ENCODE measurements at regions not wholly inside any gene's neighbourhood (a gene's known extent, or its start where the extent isn't known, plus 50 kb on each side); places are given as distances from the start of the nearest gene placed in this dataset.

DNA sequence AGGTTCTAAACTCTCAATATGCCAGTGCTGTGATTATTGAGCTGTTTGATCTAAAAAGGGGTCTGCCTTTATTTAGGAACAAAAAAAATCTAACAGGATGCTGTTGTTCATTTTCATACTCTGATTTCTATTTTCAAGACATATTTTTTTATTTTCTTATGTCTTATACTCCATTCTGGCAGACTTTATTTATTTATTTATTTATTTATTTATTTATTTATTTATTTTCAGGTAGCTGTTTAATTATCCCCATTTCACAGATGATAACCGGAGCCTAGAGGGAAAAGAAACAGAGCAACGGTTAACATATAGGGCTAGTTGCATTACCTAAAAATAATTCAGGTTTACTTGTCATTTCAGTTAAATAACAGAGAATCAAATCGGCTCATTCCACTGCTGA, 174.4 kb downstream of the CENPF start:
- no peak for DNase-seq
- Histone ChIP-seq H3K27ac (ENCODE audit: low read length) (no peak overlapping the region), H2AFZ (ENCODE audit: low read length) (no peak overlapping the region), H3K4me1 (ENCODE audit: insufficient read depth, low read length) (no peaks in the 10 kb centered on the region), H4K20me1 (ENCODE audit: low read length) (no peaks in the 10 kb centered on the region), H3K9ac (ENCODE audit: low read length) (no peak overlapping the region), H3K4me3 (ENCODE audit: low read length) (no peak overlapping the region), H3F3A (ENCODE audit: low read length, unreplicated experiment) (no peaks in the 10 kb centered on the region), H3K79me2 (ENCODE audit: low read length) (no peaks in the 10 kb centered on the region), H3K9me2 (replicated peaks; ENCODE audit: low read length) (no peaks in the 10 kb centered on the region), H3K9me3 (ENCODE audit: low read length) (no peaks in the 10 kb centered on the region), H3K4me2 (ENCODE audit: low read length) (no peak overlapping the region), H3K36me3 (ENCODE audit: low read depth, low read length) (no peaks in the 10 kb centered on the region), H3K27me3 (ENCODE audit: low read length) (no peaks in the 10 kb centered on the region)
- BruUV-seq (replicated peaks), result no TSS peak
- ATAC-seq, result no peak
- ChIA-PET CTCF (no interaction called here), POLR2A (ENCODE audit: unreplicated experiment) (no interaction called here)
- intact Hi-C loops (cut with micrococcal nuclease), result no loop called here
- TF ChIP-seq EZH2 (IDR thresholded peaks at IDR 0.05; ENCODE audit: low read length, unreplicated experiment) (no peak), EZH2phosphoT487 (IDR thresholded peaks at IDR 0.05; ENCODE audit: borderline replicate concordance, low read length) (no peak)
- TF ChIP-seq, protein P1, sequence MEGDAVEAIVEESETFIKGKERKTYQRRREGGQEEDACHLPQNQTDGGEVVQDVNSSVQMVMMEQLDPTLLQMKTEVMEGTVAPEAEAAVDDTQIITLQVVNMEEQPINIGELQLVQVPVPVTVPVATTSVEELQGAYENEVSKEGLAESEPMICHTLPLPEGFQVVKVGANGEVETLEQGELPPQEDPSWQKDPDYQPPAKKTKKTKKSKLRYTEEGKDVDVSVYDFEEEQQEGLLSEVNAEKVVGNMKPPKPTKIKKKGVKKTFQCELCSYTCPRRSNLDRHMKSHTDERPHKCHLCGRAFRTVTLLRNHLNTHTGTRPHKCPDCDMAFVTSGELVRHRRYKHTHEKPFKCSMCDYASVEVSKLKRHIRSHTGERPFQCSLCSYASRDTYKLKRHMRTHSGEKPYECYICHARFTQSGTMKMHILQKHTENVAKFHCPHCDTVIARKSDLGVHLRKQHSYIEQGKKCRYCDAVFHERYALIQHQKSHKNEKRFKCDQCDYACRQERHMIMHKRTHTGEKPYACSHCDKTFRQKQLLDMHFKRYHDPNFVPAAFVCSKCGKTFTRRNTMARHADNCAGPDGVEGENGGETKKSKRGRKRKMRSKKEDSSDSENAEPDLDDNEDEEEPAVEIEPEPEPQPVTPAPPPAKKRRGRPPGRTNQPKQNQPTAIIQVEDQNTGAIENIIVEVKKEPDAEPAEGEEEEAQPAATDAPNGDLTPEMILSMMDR (conservative IDR thresholded peaks at IDR 0.05; ENCODE audit: low read depth, low read length), result no peak

DNA sequence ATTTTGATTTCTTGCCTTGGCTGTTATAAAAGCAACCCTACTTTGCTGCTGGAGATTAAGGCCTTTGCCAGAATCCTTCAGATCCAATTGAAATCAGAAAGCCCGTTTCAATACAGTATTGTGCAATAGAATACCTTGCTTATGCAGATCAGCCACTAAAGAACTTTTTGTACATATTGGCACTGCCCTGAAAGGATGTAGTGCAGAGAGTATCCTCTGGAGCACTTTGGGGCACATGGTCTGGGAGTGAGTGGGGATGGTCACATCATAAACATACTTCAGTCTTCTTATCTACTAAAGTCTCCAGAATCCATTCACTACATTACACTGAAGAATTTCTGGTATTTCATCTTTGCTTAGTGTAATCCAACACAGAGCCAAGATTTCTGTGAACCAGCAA, 189.0 kb downstream of the CENPF start:
- ChIA-PET CTCF (no interaction called here), POLR2A (ENCODE audit: unreplicated experiment) (no interaction called here)
- H3F3A ChIP-seq (ENCODE audit: low read length, unreplicated experiment), result no peaks in the 10 kb centered on the region
- no peaks in the 10 kb centered on the region for H3K9me3 ChIP-seq (ENCODE audit: low read length)
- BruUV-seq (replicated peaks), result no TSS peak
- H4K20me1 ChIP-seq (ENCODE audit: low read length), result no peaks in the 10 kb centered on the region
- no peaks in the 10 kb centered on the region for H3K27me3 ChIP-seq (ENCODE audit: low read length)
- no peak overlapping the region for H3K4me2 ChIP-seq (ENCODE audit: low read length)
- H3K4me3 ChIP-seq (ENCODE audit: low read length), result no peak overlapping the region
- H3K4me1 ChIP-seq (ENCODE audit: insufficient read depth, low read length), result no peaks in the 10 kb centered on the region
- H3K36me3 ChIP-seq (ENCODE audit: low read depth, low read length), result no peaks in the 10 kb centered on the region
- H3K9ac ChIP-seq (ENCODE audit: low read length), result no peak overlapping the region
- DNase-seq (no peak), ATAC-seq (no peak; the same call in 1 of the 2 replicates)
- no peaks in the 10 kb centered on the region for H3K9me2 ChIP-seq (replicated peaks; ENCODE audit: low read length)
- intact Hi-C loops (cut with micrococcal nuclease), result no loop called here
- no peak overlapping the region for H3K27ac ChIP-seq (ENCODE audit: low read length)
- TF ChIP-seq EZH2phosphoT487 (IDR thresholded peaks at IDR 0.05; ENCODE audit: borderline replicate concordance, low read length) (no peak), EZH2 (IDR thresholded peaks at IDR 0.05; ENCODE audit: low read length, unreplicated experiment) (no peak)
- TF ChIP-seq, protein P1 (conservative IDR thresholded peaks at IDR 0.05; ENCODE audit: low read depth, low read length), result no peak
- no peaks in the 10 kb centered on the region for H3K79me2 ChIP-seq (ENCODE audit: low read length)
- H2AFZ ChIP-seq (ENCODE audit: low read length), result no peak overlapping the region

DNA sequence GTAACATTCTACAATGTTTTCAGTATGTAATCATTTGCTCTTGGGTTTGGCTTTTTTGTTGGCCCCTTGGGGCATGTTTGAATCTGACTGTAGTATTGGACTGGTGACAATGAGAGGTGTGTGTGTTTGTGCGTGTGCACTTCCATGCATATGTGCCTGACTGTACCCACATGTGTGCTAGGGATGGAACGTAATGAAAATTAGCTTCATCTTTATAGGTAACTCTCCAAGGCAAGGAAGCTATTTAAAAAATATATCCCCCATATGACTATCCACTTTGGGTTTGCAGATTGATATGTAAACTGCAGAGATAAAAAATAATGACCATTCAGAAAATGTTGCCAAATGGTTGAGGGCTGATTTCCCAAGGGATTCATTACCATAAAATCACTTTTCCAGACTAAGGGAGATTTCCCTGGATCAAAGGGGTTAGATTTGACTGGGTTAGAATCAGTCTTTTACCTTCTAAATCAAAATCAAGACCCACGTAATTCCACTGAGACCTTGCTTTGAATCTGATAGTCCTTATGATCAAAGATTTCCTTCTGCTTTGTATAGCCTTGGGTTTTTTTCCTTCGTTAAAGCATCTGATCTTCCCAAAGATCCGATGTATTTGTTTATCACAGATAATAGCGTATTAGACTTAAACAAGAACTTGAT, 189.7 kb downstream of the CENPF start:
- ATAC-seq (no peak), DNase-seq (no peak)
- Histone ChIP-seq H3K9me3 (ENCODE audit: low read length) (no peaks in the 10 kb centered on the region), H4K20me1 (ENCODE audit: low read length) (no peaks in the 10 kb centered on the region), H3K4me2 (ENCODE audit: low read length) (no peak overlapping the region), H3K36me3 (ENCODE audit: low read depth, low read length) (no peaks in the 10 kb centered on the region), H3K27ac (ENCODE audit: low read length) (no peak overlapping the region), H3F3A (ENCODE audit: low read length, unreplicated experiment) (no peaks in the 10 kb centered on the region), H3K9me2 (replicated peaks; ENCODE audit: low read length) (no peaks in the 10 kb centered on the region), H3K4me3 (ENCODE audit: low read length) (no peak overlapping the region), H3K27me3 (ENCODE audit: low read length) (no peaks in the 10 kb centered on the region), H3K9ac (ENCODE audit: low read length) (no peak overlapping the region), H3K4me1 (ENCODE audit: insufficient read depth, low read length) (no peaks in the 10 kb centered on the region), H2AFZ (ENCODE audit: low read length) (no peak overlapping the region), H3K79me2 (ENCODE audit: low read length) (no peaks in the 10 kb centered on the region)
- TF ChIP-seq EZH2phosphoT487 (IDR thresholded peaks at IDR 0.05; ENCODE audit: borderline replicate concordance, low read length) (no peak), EZH2 (IDR thresholded peaks at IDR 0.05; ENCODE audit: low read length, unreplicated experiment) (no peak)
- TF ChIP-seq, protein P1 (conservative IDR thresholded peaks at IDR 0.05; ENCODE audit: low read depth, low read length), result no peak
- intact Hi-C loops (cut with micrococcal nuclease), result no loop called here
- ChIA-PET CTCF (no interaction called here), POLR2A (ENCODE audit: unreplicated experiment) (interaction anchor here (0.7 kb wide), 2 partner anchors 80 to 262 kb away, joined by 4 to 6 read pairs; no protein-coding TSS in a partner anchor)
- no TSS peak for BruUV-seq (replicated peaks)
